ENCODE measurements at regions not wholly inside any gene's neighbourhood (a gene's known extent, or its start where the extent isn't known, plus 50 kb on each side); places are given as distances from the start of the nearest gene placed in this dataset.

- Histone ChIP-seq H3K9me3 (no peaks in the 10 kb centered on the region), H3K27ac (no peak overlapping the region), H3K4me3 (no peak overlapping the region), H3K27me3 (no peaks in the 10 kb centered on the region), H3K4me1 (ENCODE audit: insufficient read depth) (no peaks in the 10 kb centered on the region), H3K36me3 (no peaks in the 10 kb centered on the region)
- no peak for TF ChIP-seq EP300 (IDR thresholded peaks at IDR 0.05)
- TF ChIP-seq POLR2A (IDR thresholded peaks at IDR 0.05), result no peak
- no peak for TF ChIP-seq CTCF (IDR thresholded peaks at IDR 0.05)
- intact Hi-C loops (cut with DNase I), result no loop called here
- no peak for DNase-seq
These were observed 173.7 kb upstream of the ONECUT1 start for GRCh38 chr15:52963865-52964264.

GRCh38 chr15:52960283-52960682 lies 170.1 kb upstream of the ONECUT1 start:
- Histone ChIP-seq H3K36me3 (no peaks in the 10 kb centered on the region), H3K4me3 (no peak overlapping the region), H3K4me1 (ENCODE audit: insufficient read depth) (no peaks in the 10 kb centered on the region), H3K9me3 (no peaks in the 10 kb centered on the region), H3K27ac (no peak overlapping the region), H3K27me3 (no peaks in the 10 kb centered on the region)
- intact Hi-C loops (cut with DNase I), result no loop called here
- TF ChIP-seq EP300 (IDR thresholded peaks at IDR 0.05), result no peak
- no peak for TF ChIP-seq POLR2A (IDR thresholded peaks at IDR 0.05)
- no peak for TF ChIP-seq CTCF (IDR thresholded peaks at IDR 0.05)
- WGBS, 3 donors, result 69 to 78% (median 77%) methylated on average over 6 of the region's 6 CpGs
- no peak for DNase-seq

- intact Hi-C loops (cut with DNase I), result loop anchor here in 1 of 4 donors (10.0 kb wide), 1 partner anchor 59 kb away; no protein-coding TSS in a partner anchor
These were observed 153.6 kb upstream of the ONECUT1 start for GRCh38 chr15:52943746-52944145.

GRCh38 chr15:52936489-52936888 lies 146.4 kb upstream of the ONECUT1 start:
- no peaks in the 10 kb centered on the region for H3K36me3 ChIP-seq
- no peak overlapping the region for H3K27ac ChIP-seq
- H3K4me1 ChIP-seq (ENCODE audit: insufficient read depth), result no peaks in the 10 kb centered on the region
- 85 to 92% (median 90%) methylated on average over 1 of the region's 1 CpG for WGBS, 3 donors
- no peaks in the 10 kb centered on the region for H3K9me3 ChIP-seq
- intact Hi-C loops (cut with DNase I), result loop anchor here in 1 of 4 donors (10.0 kb wide), 1 partner anchor 58 kb away; no protein-coding TSS in a partner anchor
- DNase-seq, result no peak
- no peaks in the 10 kb centered on the region for H3K27me3 ChIP-seq
- TF ChIP-seq EP300 (IDR thresholded peaks at IDR 0.05) (no peak), CTCF (IDR thresholded peaks at IDR 0.05) (no peak)
- no peak overlapping the region for H3K4me3 ChIP-seq

More at GRCh38 chr15:52943746-52944145, 153.6 kb upstream of the ONECUT1 start:
- Histone ChIP-seq H3K27me3 (no peaks in the 10 kb centered on the region), H3K4me1 (ENCODE audit: insufficient read depth) (no peaks in the 10 kb centered on the region), H3K9me3 (no peaks in the 10 kb centered on the region), H3K36me3 (no peaks in the 10 kb centered on the region), H3K4me3 (no peak overlapping the region), H3K27ac (no peak overlapping the region)
- 77 to 87% (median 83%) methylated on average over 2 of the region's 2 CpGs for WGBS, 3 donors
- TF ChIP-seq EP300 (IDR thresholded peaks at IDR 0.05) (no peak), CTCF (IDR thresholded peaks at IDR 0.05) (no peak), POLR2A (IDR thresholded peaks at IDR 0.05) (no peak)
- no peak for DNase-seq

- DNase-seq, result no peak
- H3K4me1 ChIP-seq (ENCODE audit: insufficient read depth), result no peaks in the 10 kb centered on the region
- 38 to 52% (median 42%) methylated on average over 10 of the region's 10 CpGs for WGBS, 3 donors
- H3K27ac ChIP-seq, result no peak overlapping the region
- H3K9me3 ChIP-seq, result no peaks in the 10 kb centered on the region
- TF ChIP-seq POLR2A (IDR thresholded peaks at IDR 0.05) (no peak), CTCF (IDR thresholded peaks at IDR 0.05) (no peak), EP300 (IDR thresholded peaks at IDR 0.05) (no peak)
- intact Hi-C loops (cut with DNase I), result no loop called here
- H3K4me3 ChIP-seq, result no peak overlapping the region
- H3K36me3 ChIP-seq, result no peaks in the 10 kb centered on the region
- no peaks in the 10 kb centered on the region for H3K27me3 ChIP-seq
These were observed 135.0 kb upstream of the ONECUT1 start for GRCh38 chr15:52925130-52925529.
